ENCODE measurements at regions not wholly inside any gene's neighbourhood (a gene's known extent, or its start where the extent isn't known, plus 50 kb on each side); places are given as distances from the start of the nearest gene placed in this dataset.
A peak's percentile ranks its signal among the peaks of the same experiment; 100 is the strongest.

DNA sequence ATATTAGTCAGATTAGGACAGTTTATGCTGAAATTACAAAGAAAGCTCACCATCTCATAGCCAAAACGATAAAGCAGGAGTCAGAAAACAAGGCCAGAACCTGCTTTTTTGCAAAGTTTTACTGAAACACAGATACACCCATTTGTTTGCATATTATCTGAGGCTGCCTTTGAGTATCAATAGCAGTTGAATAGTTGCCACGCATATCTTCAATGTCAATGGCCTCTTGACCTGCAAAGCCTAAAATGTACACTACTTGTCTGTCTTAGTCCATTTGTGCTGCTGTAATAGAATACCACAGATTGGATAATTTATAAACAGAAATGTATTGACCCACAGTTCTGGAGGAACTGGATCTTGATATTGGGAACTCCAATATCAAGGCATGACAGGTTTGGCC is 94.1 kb upstream of the NT5E start:
- ATAC-seq (ENCODE audit: low read depth in 2 of 2) (no peak), DNase-seq (no peak)
- Mint-ChIP-seq H3K27ac (no peak overlapping the region), H3K4me1 (no peaks in the 10 kb centered on the region), H3K4me3 (no peak overlapping the region), H3K27me3 (no peaks in the 10 kb centered on the region), H3K36me3 (no peaks in the 10 kb centered on the region), H3K9me3 (no peaks in the 10 kb centered on the region)
- peaks cover 3% of the 10 kb centered on the region for H3K27me3 ChIP-seq (ENCODE audit: control insufficient read depth, insufficient read depth, low read length)
- no peak overlapping the region for H3K4me3 ChIP-seq (ENCODE audit: low read depth, low read length)
- H3K9me3 ChIP-seq (ENCODE audit: control insufficient read depth in 2 of 2, low read length in 2 of 2): no peaks in the 10 kb centered on the region
- H3K36me3 ChIP-seq (ENCODE audit: control insufficient read depth, insufficient read depth, low read length): no peaks in the 10 kb centered on the region
- no peak overlapping the region for H3K27ac ChIP-seq (ENCODE audit: insufficient read depth, low read length, poor library complexity, severe bottlenecking)
- no peaks in the 10 kb centered on the region for H3K4me1 ChIP-seq (ENCODE audit: control insufficient read depth, insufficient read depth, low read length, poor library complexity, severe bottlenecking)

DNA sequence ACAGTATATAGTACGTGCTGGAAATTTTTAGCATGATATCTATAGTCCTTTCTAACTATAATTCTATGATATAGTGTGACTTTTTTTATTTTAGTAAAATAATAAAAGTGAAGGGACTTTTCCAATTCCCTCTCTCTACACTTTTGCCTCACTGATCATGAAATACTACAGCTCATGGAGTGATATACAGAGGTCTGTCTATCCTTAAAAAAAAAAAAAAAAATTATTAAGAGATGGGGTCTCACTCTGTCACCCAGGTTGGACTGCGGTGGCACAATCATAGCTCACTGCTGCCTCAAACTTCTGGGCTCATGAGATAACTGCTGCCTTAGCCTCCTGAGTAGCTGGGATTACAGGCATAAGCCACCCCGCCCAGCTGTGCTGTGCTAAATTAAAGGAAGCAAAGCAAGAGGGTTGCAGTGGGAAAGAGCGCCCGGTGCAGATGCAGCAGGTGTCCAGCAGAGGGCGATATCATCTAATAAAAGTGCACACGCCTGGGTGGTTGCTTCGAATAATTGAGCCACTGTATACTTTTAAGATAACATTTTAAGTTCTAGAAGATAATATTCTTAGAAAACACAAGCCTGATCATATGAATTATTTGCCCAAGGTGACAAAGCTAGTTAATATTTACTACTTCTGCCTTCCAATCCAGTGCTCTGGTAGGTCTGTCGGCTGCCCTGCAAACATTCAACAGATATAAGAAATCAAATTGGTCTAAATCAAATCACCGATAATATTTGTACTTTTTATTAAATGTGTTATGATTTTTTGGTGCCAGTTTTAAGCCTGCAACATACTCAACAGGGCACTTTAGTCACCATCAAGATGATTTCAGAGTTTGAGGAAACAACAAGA is 94.9 kb upstream of the NT5E start:
- peak; percentile 52 for ATAC-seq (ENCODE audit: low read depth in 2 of 2)

DNA sequence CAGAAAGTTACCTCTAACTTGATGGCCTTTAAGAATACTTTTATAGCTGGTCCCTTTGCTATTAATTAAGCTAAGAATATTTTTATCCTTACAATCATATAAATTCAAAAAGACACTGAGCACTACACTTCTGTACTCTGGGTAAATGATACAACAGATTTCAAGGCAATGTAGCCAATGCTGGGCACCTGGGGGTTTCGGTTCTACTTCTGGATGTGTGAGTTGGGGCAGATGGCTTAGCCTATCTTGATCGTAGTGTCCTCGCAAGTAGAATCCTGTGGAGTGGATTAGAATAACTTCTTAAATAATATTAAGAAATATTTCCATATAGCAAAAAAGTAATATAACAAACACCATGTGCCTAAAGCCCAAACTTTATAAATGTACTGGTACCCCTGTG is 96.9 kb upstream of the NT5E start:
- no peak overlapping the region for H3K27ac Mint-ChIP-seq
- H3K9me3 Mint-ChIP-seq: no peaks in the 10 kb centered on the region
- H3K27me3 Mint-ChIP-seq: no peaks in the 10 kb centered on the region

More for the DNA sequence above, 94.9 kb upstream of the NT5E start:
- Histone ChIP-seq H3K27ac (ENCODE audit: insufficient read depth, low read length, poor library complexity, severe bottlenecking) (no peak overlapping the region), H3K27me3 (ENCODE audit: control insufficient read depth, insufficient read depth, low read length) (peaks cover 3% of the 10 kb centered on the region), H3K4me1 (ENCODE audit: control insufficient read depth, insufficient read depth, low read length, poor library complexity, severe bottlenecking) (no peaks in the 10 kb centered on the region), H3K36me3 (ENCODE audit: control insufficient read depth, insufficient read depth, low read length) (no peaks in the 10 kb centered on the region), H3K4me3 (ENCODE audit: low read depth, low read length) (no peak overlapping the region), H3K9me3 (ENCODE audit: control insufficient read depth in 2 of 2, low read length in 2 of 2) (no peaks in the 10 kb centered on the region)
- no peak overlapping the region for H3K4me3 Mint-ChIP-seq
- peak; percentile 11 to 56 (median 40) for DNase-seq
- no peaks in the 10 kb centered on the region for H3K27me3 Mint-ChIP-seq
- H3K36me3 Mint-ChIP-seq: no peaks in the 10 kb centered on the region
- H3K9me3 Mint-ChIP-seq: no peaks in the 10 kb centered on the region
- H3K4me1 Mint-ChIP-seq: no peaks in the 10 kb centered on the region
- no peak overlapping the region for H3K27ac Mint-ChIP-seq

DNA sequence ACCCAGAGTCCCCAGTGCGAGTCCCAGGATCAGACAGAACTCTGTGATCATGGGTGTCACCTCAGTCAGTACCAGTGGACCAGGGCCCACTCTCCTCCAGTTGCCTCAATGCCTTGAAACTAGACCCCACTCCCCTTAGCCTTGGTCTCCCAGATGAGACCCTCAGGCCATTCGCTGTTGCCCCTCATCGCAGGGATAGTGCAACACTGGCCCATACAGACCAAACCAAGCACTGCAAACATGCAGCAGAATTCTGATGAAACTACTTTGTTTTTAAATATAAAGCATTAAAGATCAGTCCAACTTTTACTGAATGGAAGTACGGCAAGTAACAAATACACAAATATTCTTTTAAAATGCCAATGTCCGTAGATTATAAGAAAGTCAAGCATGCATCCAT is 101.2 kb upstream of the NT5E start:
- no peak overlapping the region for H3K4me3 Mint-ChIP-seq
- Histone ChIP-seq H3K27ac (ENCODE audit: insufficient read depth, low read length, poor library complexity, severe bottlenecking) (no peak overlapping the region), H3K27me3 (ENCODE audit: control insufficient read depth, insufficient read depth, low read length) (no peaks in the 10 kb centered on the region), H3K4me1 (ENCODE audit: control insufficient read depth, insufficient read depth, low read length, poor library complexity, severe bottlenecking) (no peaks in the 10 kb centered on the region), H3K4me3 (ENCODE audit: low read depth, low read length) (no peak overlapping the region), H3K9me3 (ENCODE audit: control insufficient read depth in 2 of 2, low read length in 2 of 2) (no peaks in the 10 kb centered on the region), H3K36me3 (ENCODE audit: control insufficient read depth, insufficient read depth, low read length) (no peaks in the 10 kb centered on the region)
- DNase-seq: no peak
- ATAC-seq (ENCODE audit: low read depth in 2 of 2): no peak
- H3K27ac Mint-ChIP-seq: no peak overlapping the region
- H3K27me3 Mint-ChIP-seq: no peaks in the 10 kb centered on the region
- H3K36me3 Mint-ChIP-seq: no peaks in the 10 kb centered on the region
- no peaks in the 10 kb centered on the region for H3K4me1 Mint-ChIP-seq
- H3K9me3 Mint-ChIP-seq: peaks cover 0 to 2% (median 0%) of the 10 kb centered on the region in 7 donors

More for the DNA sequence above, 96.9 kb upstream of the NT5E start:
- Histone ChIP-seq H3K36me3 (ENCODE audit: control insufficient read depth, insufficient read depth, low read length) (no peaks in the 10 kb centered on the region), H3K4me1 (ENCODE audit: control insufficient read depth, insufficient read depth, low read length, poor library complexity, severe bottlenecking) (no peaks in the 10 kb centered on the region), H3K27me3 (ENCODE audit: control insufficient read depth, insufficient read depth, low read length) (peaks cover 3% of the 10 kb centered on the region), H3K9me3 (ENCODE audit: control insufficient read depth in 2 of 2, low read length in 2 of 2) (no peaks in the 10 kb centered on the region), H3K27ac (ENCODE audit: insufficient read depth, low read length, poor library complexity, severe bottlenecking) (no peak overlapping the region), H3K4me3 (ENCODE audit: low read depth, low read length) (no peak overlapping the region)
- H3K4me1 Mint-ChIP-seq: no peaks in the 10 kb centered on the region
- no peak for DNase-seq
- no peaks in the 10 kb centered on the region for H3K36me3 Mint-ChIP-seq
- H3K4me3 Mint-ChIP-seq: no peak overlapping the region
- ATAC-seq (ENCODE audit: low read depth in 2 of 2): no peak

DNA sequence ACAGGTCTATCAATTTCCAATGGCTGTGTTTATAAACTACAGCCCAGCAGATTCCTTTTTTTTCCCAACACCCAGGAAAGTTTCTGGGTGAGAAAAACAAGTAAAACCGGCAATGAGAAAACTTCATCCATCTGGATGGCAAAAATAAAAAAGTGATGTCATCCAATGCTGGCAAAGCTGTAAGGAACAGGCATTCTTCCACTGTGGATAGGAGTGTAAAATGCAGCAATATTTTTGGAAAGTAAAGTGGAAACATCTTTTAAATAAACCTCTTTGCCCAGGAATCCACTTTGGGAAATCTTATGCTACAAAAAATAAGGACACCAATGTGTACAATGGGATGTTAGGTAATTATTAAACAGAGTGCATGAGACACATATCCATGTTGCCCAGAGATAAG is 102.1 kb upstream of the NT5E start:
- Mint-ChIP-seq H3K27ac (no peak overlapping the region), H3K4me3 (no peak overlapping the region), H3K36me3 (no peaks in the 10 kb centered on the region), H3K9me3 (peaks cover 0 to 2% (median 0%) of the 10 kb centered on the region in 7 donors), H3K27me3 (no peaks in the 10 kb centered on the region), H3K4me1 (no peaks in the 10 kb centered on the region)
- Histone ChIP-seq H3K27ac (ENCODE audit: insufficient read depth, low read length, poor library complexity, severe bottlenecking) (no peak overlapping the region), H3K4me3 (ENCODE audit: low read depth, low read length) (no peak overlapping the region), H3K27me3 (ENCODE audit: control insufficient read depth, insufficient read depth, low read length) (no peaks in the 10 kb centered on the region), H3K4me1 (ENCODE audit: control insufficient read depth, insufficient read depth, low read length, poor library complexity, severe bottlenecking) (no peaks in the 10 kb centered on the region), H3K9me3 (ENCODE audit: control insufficient read depth in 2 of 2, low read length in 2 of 2) (no peaks in the 10 kb centered on the region), H3K36me3 (ENCODE audit: control insufficient read depth, insufficient read depth, low read length) (no peaks in the 10 kb centered on the region)
- ATAC-seq (ENCODE audit: low read depth in 2 of 2) (no peak), DNase-seq (no peak)

DNA sequence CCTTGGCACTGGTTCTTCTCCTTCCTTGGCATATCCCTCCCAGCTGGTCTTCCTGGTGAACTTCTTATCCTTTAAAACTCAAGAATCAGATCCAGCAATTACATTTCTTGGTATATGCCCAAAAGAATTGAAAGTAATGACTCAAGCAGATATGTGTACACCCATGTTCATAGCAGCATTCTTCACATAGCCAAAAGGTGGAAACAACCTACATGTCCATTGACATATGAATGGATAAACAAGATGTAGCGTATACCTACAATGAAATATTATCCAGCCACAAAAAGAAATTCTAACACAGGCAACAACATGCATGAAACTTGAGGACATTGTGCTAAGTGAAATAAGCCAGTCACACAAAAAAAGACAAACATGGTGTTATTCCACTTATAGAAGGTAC is 103.7 kb upstream of the NT5E start:
- no peak for ATAC-seq (ENCODE audit: low read depth in 2 of 2)
- H3K27me3 ChIP-seq (ENCODE audit: control insufficient read depth, insufficient read depth, low read length): no peaks in the 10 kb centered on the region
- Mint-ChIP-seq H3K36me3 (no peaks in the 10 kb centered on the region), H3K27ac (peak overlapping the region in 1 of 3 donors; percentile 78), H3K9me3 (peaks cover 0 to 2% (median 0%) of the 10 kb centered on the region in 7 donors), H3K4me3 (no peak overlapping the region), H3K27me3 (peaks cover 6% of the 10 kb centered on the region), H3K4me1 (no peaks in the 10 kb centered on the region)
- H3K9me3 ChIP-seq (ENCODE audit: control insufficient read depth in 2 of 2, low read length in 2 of 2): no peaks in the 10 kb centered on the region
- H3K27ac ChIP-seq (ENCODE audit: insufficient read depth, low read length, poor library complexity, severe bottlenecking): no peak overlapping the region
- no peaks in the 10 kb centered on the region for H3K4me1 ChIP-seq (ENCODE audit: control insufficient read depth, insufficient read depth, low read length, poor library complexity, severe bottlenecking)
- no peaks in the 10 kb centered on the region for H3K36me3 ChIP-seq (ENCODE audit: control insufficient read depth, insufficient read depth, low read length)
- DNase-seq: no peak
- H3K4me3 ChIP-seq (ENCODE audit: low read depth, low read length): no peak overlapping the region

DNA sequence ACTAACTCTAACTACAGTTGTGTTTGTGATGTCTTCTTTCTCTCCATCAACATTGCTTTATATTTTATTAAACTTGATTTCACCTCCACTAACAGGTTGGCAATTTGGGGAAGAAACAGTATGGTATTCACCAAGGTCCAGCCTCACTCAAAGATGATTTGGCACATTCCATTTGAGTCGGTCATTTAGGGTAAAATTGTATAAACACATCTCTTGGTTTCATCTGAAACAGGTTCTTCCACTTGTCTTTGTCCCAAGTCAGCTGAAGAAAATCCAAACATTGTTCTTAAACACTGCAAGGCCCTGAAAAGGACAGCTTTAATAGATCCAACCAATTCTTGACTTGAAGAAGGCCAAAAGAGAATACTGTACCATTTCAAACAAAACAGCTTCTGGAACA is 104.9 kb upstream of the NT5E start:
- Mint-ChIP-seq H3K27me3 (peaks cover 6% of the 10 kb centered on the region), H3K4me3 (no peak overlapping the region), H3K4me1 (no peaks in the 10 kb centered on the region), H3K9me3 (peaks cover 0 to 2% (median 0%) of the 10 kb centered on the region in 7 donors), H3K27ac (no peak overlapping the region), H3K36me3 (no peaks in the 10 kb centered on the region)
- no peaks in the 10 kb centered on the region for H3K27me3 ChIP-seq (ENCODE audit: control insufficient read depth, insufficient read depth, low read length)
- H3K4me1 ChIP-seq (ENCODE audit: control insufficient read depth, insufficient read depth, low read length, poor library complexity, severe bottlenecking): no peaks in the 10 kb centered on the region
- DNase-seq (no peak), ATAC-seq (ENCODE audit: low read depth in 2 of 2) (no peak)
- no peaks in the 10 kb centered on the region for H3K36me3 ChIP-seq (ENCODE audit: control insufficient read depth, insufficient read depth, low read length)
- no peak overlapping the region for H3K27ac ChIP-seq (ENCODE audit: insufficient read depth, low read length, poor library complexity, severe bottlenecking)
- H3K4me3 ChIP-seq (ENCODE audit: low read depth, low read length): no peak overlapping the region
- no peaks in the 10 kb centered on the region for H3K9me3 ChIP-seq (ENCODE audit: control insufficient read depth in 2 of 2, low read length in 2 of 2)

DNA sequence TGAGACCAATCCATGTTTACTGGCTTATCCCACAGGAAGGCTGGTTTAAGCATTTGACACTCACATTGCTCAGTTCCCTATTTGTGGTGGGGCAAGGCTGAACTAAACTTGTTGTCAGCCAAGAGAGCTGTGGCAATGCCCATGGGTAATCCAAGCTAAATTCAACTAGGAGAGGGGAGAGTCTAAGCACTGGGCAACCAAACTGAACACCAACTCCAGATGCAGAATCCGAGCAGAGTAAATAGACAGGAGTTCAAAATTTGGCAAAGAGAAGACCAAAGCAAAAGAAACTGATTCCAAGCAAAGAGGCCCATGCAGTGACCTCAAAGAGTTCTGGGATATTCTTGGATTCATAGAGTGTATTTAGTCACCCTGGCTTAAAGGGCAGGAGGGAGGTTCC is 106.5 kb upstream of the NT5E start:
- H3K27me3 Mint-ChIP-seq: peaks cover 6% of the 10 kb centered on the region
- H3K27ac Mint-ChIP-seq: no peak overlapping the region

More for the DNA sequence above, 106.5 kb upstream of the NT5E start:
- Histone ChIP-seq H3K4me3 (ENCODE audit: low read depth, low read length) (no peak overlapping the region), H3K27ac (ENCODE audit: insufficient read depth, low read length, poor library complexity, severe bottlenecking) (no peak overlapping the region), H3K27me3 (ENCODE audit: control insufficient read depth, insufficient read depth, low read length) (no peaks in the 10 kb centered on the region), H3K36me3 (ENCODE audit: control insufficient read depth, insufficient read depth, low read length) (no peaks in the 10 kb centered on the region), H3K9me3 (ENCODE audit: control insufficient read depth in 2 of 2, low read length in 2 of 2) (no peaks in the 10 kb centered on the region), H3K4me1 (ENCODE audit: control insufficient read depth, insufficient read depth, low read length, poor library complexity, severe bottlenecking) (no peaks in the 10 kb centered on the region)
- Mint-ChIP-seq H3K4me3 (no peak overlapping the region), H3K9me3 (peaks cover 0 to 2% (median 0%) of the 10 kb centered on the region in 7 donors), H3K4me1 (no peaks in the 10 kb centered on the region), H3K36me3 (no peaks in the 10 kb centered on the region)
- DNase-seq: no peak
- ATAC-seq (ENCODE audit: low read depth in 2 of 2): no peak

All from CD4-positive, CD25-positive, alpha-beta regulatory T cell (primary cell).